ENCODE measurements at regions not wholly inside any gene's neighbourhood (a gene's known extent, or its start where the extent isn't known, plus 50 kb on each side); places are given as distances from the start of the nearest gene placed in this dataset.

GRCh38 chr10:88115968-88116367 is 252.5 kb downstream of the PTEN start:
- DNase-seq (ENCODE audit: low read depth, low spot score) (no peak), FAIRE-seq (peak; percentile 39)
- H3K4me2 ChIP-seq (ENCODE audit: control insufficient read depth, extremely low read depth, insufficient read depth, low read depth, low read length): no peak overlapping the region
- H3K4me3 ChIP-seq (ENCODE audit: control insufficient read depth in 2 of 3, extremely low read depth in 1 of 3, insufficient read depth in 2 of 3, low read depth in 1 of 3, low read length in 3 of 3): no peak overlapping the region
- TF ChIP-seq, protein P1, sequence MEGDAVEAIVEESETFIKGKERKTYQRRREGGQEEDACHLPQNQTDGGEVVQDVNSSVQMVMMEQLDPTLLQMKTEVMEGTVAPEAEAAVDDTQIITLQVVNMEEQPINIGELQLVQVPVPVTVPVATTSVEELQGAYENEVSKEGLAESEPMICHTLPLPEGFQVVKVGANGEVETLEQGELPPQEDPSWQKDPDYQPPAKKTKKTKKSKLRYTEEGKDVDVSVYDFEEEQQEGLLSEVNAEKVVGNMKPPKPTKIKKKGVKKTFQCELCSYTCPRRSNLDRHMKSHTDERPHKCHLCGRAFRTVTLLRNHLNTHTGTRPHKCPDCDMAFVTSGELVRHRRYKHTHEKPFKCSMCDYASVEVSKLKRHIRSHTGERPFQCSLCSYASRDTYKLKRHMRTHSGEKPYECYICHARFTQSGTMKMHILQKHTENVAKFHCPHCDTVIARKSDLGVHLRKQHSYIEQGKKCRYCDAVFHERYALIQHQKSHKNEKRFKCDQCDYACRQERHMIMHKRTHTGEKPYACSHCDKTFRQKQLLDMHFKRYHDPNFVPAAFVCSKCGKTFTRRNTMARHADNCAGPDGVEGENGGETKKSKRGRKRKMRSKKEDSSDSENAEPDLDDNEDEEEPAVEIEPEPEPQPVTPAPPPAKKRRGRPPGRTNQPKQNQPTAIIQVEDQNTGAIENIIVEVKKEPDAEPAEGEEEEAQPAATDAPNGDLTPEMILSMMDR (optimal IDR thresholded peaks at IDR 0.05 in 1 of 3, IDR thresholded peaks at IDR 0.05 in 1 of 3, conservative IDR thresholded peaks at IDR 0.05 in 1 of 3; ENCODE audit: extremely low read depth in 1 of 3, insufficient read depth in 2 of 3, low read length in 3 of 3): no peak
- TF ChIP-seq EZH2 (IDR thresholded peaks at IDR 0.05; ENCODE audit: low read length): no peak
- dilution Hi-C loops (cut with MboI; ENCODE audit: extremely low pct_ligation_motif_present, low sequenced_read_pairs): no loop called here
- H2AFZ ChIP-seq (ENCODE audit: control insufficient read depth, low read length): no peak overlapping the region
- no peaks in the 10 kb centered on the region for H3K36me3 ChIP-seq (ENCODE audit: control insufficient read depth in 2 of 2, extremely low read depth in 1 of 2, insufficient read depth in 2 of 2, low read length in 2 of 2)
- no peaks in the 10 kb centered on the region for H3K9me3 ChIP-seq (ENCODE audit: control insufficient read depth, low read depth, low read length)
- H3K27ac ChIP-seq (ENCODE audit: control insufficient read depth, insufficient read depth, low read length): no peak overlapping the region
- H3K79me2 ChIP-seq (ENCODE audit: control insufficient read depth, insufficient read depth, low read length): no peaks in the 10 kb centered on the region
- no peak overlapping the region for H3K9ac ChIP-seq (ENCODE audit: control insufficient read depth, extremely low read depth, insufficient read depth, low read length)
- H3K4me1 ChIP-seq (ENCODE audit: control insufficient read depth, extremely low read depth, insufficient read depth, low read length): peaks cover 19% of the 10 kb centered on the region
- no peaks in the 10 kb centered on the region for H3K27me3 ChIP-seq (ENCODE audit: control insufficient read depth, extremely low read depth, insufficient read depth, low read length)
- no peaks in the 10 kb centered on the region for H3K9me1 ChIP-seq (ENCODE audit: control insufficient read depth, extremely low read depth, insufficient read depth, low read length)
- H4K20me1 ChIP-seq (ENCODE audit: control insufficient read depth, extremely low read depth, insufficient read depth, low read length): no peaks in the 10 kb centered on the region

GRCh38 chr10:88116481-88116880 is 253.1 kb downstream of the PTEN start:
- Histone ChIP-seq H3K4me1 (ENCODE audit: control insufficient read depth, extremely low read depth, insufficient read depth, low read length) (peaks cover 19% of the 10 kb centered on the region), H3K27ac (ENCODE audit: control insufficient read depth, insufficient read depth, low read length) (peak overlapping the region; percentile 39), H3K4me2 (ENCODE audit: control insufficient read depth, extremely low read depth, insufficient read depth, low read depth, low read length) (peak overlapping the region; percentile 25), H2AFZ (ENCODE audit: control insufficient read depth, low read length) (peak overlapping the region; percentile 50), H3K9me1 (ENCODE audit: control insufficient read depth, extremely low read depth, insufficient read depth, low read length) (no peaks in the 10 kb centered on the region), H3K4me3 (ENCODE audit: control insufficient read depth in 2 of 3, extremely low read depth in 1 of 3, insufficient read depth in 2 of 3, low read depth in 1 of 3, low read length in 3 of 3) (no peak overlapping the region), H4K20me1 (ENCODE audit: control insufficient read depth, extremely low read depth, insufficient read depth, low read length) (no peaks in the 10 kb centered on the region), H3K36me3 (ENCODE audit: control insufficient read depth in 2 of 2, extremely low read depth in 1 of 2, insufficient read depth in 2 of 2, low read length in 2 of 2) (no peaks in the 10 kb centered on the region), H3K27me3 (ENCODE audit: control insufficient read depth, extremely low read depth, insufficient read depth, low read length) (no peaks in the 10 kb centered on the region), H3K9me3 (ENCODE audit: control insufficient read depth, low read depth, low read length) (no peaks in the 10 kb centered on the region), H3K9ac (ENCODE audit: control insufficient read depth, extremely low read depth, insufficient read depth, low read length) (no peak overlapping the region), H3K79me2 (ENCODE audit: control insufficient read depth, insufficient read depth, low read length) (no peaks in the 10 kb centered on the region)
- FAIRE-seq (peak; percentile 73), DNase-seq (ENCODE audit: low read depth, low spot score) (no peak)
- no peak for TF ChIP-seq EZH2 (IDR thresholded peaks at IDR 0.05; ENCODE audit: low read length)
- TF ChIP-seq, protein P1 (optimal IDR thresholded peaks at IDR 0.05 in 1 of 3, IDR thresholded peaks at IDR 0.05 in 1 of 3, conservative IDR thresholded peaks at IDR 0.05 in 1 of 3; ENCODE audit: extremely low read depth in 1 of 3, insufficient read depth in 2 of 3, low read length in 3 of 3): no peak
- dilution Hi-C loops (cut with MboI; ENCODE audit: extremely low pct_ligation_motif_present, low sequenced_read_pairs): no loop called here
